Fibroblast of skin of abdomen (primary cell): ENCODE measurements at regions not wholly inside any gene's neighbourhood (a gene's known extent, or its start where the extent isn't known, plus 50 kb on each side); places are given as distances from the start of the nearest gene placed in this dataset.
"Not testable (repeated sequence)": the region's sequence is repeated elsewhere in the genome, so short reads cannot be mapped to it uniquely, and the experiment has no call there.

Source experiments
- DNase-seq: peaks from one replicate; pipeline ENCODE4 v3.0.0-alpha.2; 2013

DNA sequence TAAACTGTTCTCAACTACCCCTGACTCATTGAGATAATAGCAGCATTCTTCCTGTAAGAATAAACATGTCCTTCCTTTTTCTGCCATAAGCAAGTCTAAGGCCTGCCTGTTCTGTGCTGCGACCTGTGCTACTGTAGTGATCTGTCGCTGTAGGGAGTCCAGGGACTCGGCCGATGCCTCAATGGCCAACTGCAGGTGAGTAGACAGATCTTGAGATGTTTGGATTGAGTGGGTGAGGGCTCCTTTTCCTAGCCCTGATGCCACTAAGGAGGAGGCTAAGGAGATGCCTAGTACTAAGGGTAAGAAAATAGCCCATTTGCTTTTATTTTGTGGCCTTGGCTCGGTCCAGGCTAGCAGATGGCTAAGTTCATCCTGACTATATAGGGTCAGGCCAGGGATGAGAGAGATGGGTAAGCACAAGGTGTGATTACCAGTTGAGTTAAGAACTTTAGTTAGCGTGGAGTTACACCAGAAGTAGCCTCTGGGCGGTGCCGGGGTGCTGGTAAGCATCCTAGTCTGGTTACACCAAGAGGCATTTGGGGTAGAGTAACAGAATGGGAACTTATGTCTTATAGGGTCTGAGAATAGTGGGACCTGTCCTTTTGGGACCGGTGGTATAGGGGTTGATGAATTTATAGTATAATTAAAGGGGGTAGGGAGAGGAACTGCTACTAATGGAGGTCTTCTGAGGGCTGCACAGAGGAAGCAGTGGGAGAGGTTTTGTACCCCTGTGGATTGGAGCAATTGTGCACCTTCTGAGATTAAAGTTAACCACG is 642.4 kb upstream of the DPP6 start:
- not testable (repeated sequence) for DNase-seq

GRCh38 chr7:153410997-153411642 is 641.1 kb upstream of the DPP6 start:
- not testable (repeated sequence) for DNase-seq

GRCh38 chr7:153412114-153412823 is 639.9 kb upstream of the DPP6 start:
- DNase-seq: not testable (repeated sequence)

- DNase-seq: not testable (repeated sequence)
Measured at GRCh38 chr7:153412824-153413198, 639.4 kb upstream of the DPP6 start.

GRCh38 chr7:153413199-153413539 is 639.0 kb upstream of the DPP6 start:
- DNase-seq: no peak

DNA sequence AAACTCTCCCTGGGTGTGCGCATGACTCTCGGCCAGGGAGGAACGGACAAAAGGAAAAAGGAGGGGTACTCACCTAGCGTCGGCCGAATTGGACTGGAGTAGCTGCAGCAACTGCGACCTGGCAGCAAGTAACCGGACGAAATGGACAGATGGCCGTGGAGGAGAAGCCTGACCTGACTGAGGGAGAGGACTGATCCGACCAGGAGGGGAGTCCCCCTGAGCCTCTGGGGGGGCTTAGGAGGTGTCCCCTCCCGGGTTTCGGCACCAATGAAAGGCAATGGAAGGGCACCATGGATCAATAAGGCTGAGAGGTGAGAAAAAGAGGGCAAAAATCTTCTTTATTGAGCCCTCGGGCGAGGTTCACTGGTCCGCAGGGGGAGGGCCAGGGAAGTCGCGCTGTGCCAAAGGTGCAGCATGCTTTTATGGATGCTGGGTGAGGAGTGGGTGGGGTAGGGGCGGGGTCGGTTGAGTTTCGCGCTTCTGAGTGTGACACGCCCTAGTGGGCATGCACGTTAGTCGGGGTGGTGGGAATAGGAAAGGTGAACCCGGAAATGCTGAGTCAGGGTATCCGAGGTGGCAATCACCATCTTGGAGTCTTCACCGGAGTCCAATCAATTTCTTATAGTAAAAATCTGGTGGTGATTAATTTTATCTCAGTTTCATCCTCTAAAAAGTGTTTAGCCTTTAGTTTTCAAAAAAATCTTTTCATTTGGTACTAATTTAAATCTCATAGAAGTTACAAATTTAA is 638.5 kb upstream of the DPP6 start:
- no peak for DNase-seq

DNA sequence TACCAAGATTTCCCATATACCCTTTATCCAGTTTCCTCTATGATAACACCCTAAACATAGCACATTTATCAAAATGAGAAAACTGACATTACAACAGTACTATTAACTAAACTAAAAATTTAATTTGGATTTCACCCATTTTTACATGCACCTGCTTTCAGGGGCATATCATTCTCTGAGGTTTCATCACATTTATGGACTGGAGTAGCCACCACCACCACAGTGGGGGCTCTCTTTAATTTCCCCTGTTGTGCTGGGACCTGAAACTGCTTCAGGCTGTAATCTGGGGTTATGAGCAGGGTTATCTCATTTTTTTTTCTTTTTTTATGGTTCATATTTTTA is 637.9 kb upstream of the DPP6 start:
- DNase-seq: no peak

- DNase-seq: no peak
Measured at GRCh38 chr7:153415632-153416031, 636.6 kb upstream of the DPP6 start.

DNA sequence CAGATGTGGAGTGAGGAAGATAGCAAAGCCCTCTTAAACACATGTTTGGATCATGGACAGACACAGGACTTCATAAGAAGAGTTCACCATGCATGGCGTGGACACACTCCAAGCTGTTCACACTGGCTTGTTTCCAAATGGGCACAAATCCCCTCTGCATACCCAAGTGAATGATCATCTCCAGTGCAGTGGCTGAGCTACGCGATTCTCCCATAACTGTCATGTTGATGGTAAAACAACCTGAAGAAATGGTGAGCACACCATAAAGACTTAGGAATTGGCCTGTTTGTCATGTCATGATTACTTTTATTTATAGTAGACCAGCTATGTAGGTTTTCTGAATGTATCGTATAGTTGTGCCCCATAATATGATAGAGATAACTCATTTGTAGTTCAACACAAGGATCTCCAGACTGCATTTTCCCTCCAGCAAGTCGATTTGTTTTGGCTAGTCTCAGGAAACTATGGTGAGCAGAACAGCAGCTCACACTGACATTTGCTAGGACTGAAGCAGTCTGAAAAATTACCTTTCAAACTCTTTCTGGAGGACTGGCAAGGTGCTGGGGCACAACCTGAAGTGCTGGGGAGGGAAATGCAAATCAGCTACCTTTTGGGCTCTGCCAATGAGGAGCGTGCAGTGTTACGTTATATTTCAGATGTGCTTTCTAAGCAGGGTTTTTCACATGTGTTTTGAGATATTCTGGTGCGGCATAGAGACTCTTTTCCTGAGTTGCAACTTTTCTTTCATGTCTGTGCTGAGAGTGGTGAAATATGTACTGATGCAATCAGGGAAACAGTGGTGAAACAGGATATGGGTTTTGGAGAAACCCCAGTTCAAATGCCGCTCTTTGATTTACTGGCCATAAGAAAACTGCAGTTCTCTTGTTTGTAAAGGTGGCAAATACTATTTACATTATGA is 629.6 kb upstream of the DPP6 start:
- no peak for DNase-seq

DNA sequence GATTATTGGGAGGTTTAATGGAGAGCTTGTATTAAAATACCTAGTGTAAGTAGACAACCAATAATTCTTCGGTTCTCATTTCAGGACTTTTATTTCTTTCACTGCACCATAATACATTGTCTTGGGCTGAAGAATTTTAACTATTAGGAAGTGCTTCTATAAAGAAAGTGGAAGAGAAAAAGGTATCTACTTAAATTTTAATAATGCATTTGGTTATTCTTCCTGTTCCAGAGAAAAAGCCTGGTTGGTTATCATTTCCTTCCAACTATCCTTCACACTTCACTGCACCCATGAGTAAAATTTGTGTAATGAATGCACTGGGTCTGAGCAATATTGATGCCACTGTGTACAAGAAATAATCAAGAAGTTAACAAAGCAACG is 629.0 kb upstream of the DPP6 start:
- DNase-seq: no peak

GRCh38 chr7:153430931-153431330 is 621.3 kb upstream of the DPP6 start:
- no peak for DNase-seq

- no peak for DNase-seq
Measured at GRCh38 chr7:153432063-153432462, 620.1 kb upstream of the DPP6 start.

DNA sequence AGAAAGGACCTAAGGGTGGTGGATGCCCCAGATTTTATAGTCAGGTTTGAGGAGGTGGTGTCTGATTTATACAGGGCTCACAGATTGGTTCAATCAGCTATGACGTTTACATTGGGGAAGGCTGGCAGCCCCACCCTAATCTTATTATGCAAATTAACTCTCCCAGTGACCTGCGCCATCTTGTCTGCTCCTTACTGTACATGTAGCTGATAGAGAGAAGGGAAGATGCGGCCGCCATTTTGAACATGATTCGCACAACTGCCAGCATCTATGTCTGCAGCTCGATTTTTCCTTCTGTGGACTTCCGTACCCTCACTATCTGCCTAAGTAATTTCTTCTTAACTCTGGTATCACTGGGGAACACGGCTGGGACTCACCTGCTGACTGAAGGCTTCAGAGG is 619.0 kb upstream of the DPP6 start:
- DNase-seq: no peak

DNA sequence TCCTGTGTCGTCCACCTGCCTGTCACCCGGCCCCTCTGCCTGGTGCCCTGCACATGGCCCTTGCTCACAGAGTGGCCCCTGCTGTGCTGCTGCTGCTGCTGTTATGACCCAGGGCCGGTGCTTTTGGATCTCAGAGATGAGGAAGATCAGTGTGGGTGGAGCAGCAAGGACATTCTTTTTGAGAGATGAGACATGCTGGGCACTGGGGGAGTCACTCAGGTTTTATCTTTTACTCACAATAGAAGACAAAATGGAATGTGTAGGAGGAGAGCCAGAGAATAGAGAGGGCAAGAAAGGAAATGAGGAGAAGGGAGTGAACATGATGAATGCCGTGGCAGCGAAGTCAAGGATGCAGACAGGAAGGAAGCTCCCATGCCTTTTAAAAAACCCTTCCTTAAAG is 611.5 kb upstream of the DPP6 start:
- DNase-seq: no peak

DNA sequence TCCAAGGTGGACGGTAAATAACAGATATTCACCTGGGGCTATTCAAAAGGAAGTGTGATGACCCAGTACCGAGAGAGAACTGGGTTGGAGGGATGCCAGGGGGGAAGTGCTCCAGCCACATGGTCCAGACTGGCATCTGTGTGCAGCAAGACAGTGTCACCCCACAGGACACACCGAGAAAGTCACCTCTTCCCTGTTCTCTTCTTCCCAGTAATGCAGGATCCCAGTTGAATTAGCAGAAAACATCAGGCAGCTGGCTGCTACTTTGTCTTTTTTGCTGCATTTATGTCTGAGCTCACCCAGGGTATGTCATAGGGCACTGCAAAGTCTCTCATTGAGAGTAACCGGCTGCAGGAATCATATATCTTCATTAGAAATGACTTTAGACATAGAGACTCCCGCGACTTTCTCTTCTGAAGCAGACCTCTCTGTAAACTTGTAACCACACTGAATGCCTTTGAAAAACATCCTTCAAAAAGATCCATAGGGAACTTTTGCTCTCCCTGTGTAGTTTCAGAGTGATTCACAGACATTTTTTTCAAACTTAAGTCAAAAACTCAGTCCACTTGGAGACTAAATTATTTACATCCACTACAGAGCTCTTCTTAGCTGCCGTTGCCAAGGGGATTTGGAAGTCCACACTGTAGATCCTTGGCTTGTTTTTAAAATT is 609.0 kb upstream of the DPP6 start:
- DNase-seq: no peak

- no peak for DNase-seq
Measured at GRCh38 chr7:153444641-153445040, 607.6 kb upstream of the DPP6 start.

GRCh38 chr7:153445641-153446040 is 606.6 kb upstream of the DPP6 start:
- no peak for DNase-seq

DNA sequence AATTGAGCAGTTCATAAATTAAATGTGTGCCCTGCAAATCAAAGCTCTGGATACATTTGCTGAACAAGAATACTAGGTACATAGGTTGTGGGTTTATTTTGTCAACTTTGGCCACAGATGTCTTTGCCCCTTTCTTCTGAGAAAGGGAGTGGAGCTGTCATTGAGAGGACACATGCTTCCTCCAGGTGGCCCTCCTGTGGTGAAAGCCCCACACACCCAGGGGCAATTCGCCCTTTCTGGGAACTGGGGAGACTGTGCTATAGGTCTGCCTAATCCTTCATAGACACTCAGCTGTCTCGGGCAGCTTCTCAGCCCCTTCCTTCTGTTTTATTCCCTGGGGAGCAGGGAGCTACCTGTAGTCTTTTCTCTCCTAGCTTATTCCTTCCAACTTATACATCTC is 605.7 kb upstream of the DPP6 start:
- DNase-seq: no peak

GRCh38 chr7:153447011-153447410 is 605.2 kb upstream of the DPP6 start:
- DNase-seq: no peak

GRCh38 chr7:153452661-153453060 is 599.5 kb upstream of the DPP6 start:
- DNase-seq: no peak

DNA sequence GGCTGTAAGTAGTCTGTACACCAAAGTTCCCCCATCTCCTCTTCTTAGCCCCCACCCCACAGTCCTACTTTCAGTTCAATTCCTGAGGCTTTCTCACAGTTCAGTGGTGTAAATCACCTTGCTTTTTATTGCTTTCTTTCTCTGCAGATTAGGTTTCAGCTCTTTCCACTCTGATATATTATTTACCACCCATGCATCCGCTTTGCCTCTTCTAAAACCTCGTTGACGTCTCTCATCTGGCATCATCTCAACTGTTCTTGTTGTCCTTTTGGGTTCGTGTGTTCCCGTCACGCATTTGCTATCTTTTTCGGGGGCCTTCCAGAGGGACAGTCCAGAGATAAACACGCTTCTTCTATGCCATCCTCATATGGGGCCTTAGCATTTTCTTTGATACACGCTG is 597.9 kb upstream of the DPP6 start:
- DNase-seq: no peak

DNA sequence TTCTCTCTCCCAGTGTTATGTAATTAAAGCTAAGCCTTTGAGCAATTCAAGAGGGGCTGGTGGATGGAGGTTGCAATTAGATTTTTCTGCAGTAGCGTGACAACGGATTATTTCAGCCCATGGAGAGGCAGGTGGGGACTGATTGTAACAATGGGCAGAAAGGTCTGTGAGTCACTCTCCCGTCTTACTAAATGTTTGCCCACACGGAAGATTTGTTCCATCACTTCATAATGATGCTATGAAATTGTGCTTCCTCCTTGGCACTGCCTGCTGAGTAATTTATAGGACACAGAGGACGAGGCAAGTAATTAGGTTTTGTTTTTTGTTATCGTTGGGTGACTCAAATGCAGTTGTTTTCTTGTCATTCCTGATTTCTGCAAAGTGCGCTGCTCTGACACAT is 594.5 kb upstream of the DPP6 start:
- no peak for DNase-seq
